Stimulated activated naive CD4-positive, alpha-beta T cell treated with Interleukin-2 at 50 U/mL for 16 hours (primary cell): ENCODE measurements at regions not wholly inside any gene's neighbourhood (a gene's known extent, or its start where the extent isn't known, plus 50 kb on each side); places are given as distances from the start of the nearest gene placed in this dataset.

ENCODE experiments used
- DNase-seq: peaks from one replicate; lab custom pipeline; 2025; lab: John Stamatoyannopoulos, UW

GRCh38 chr2:129709956-129710598 lies 269.4 kb upstream of the RAB6C start:
- DNase-seq: no peak

GRCh38 chr2:129710670-129711495 lies 268.6 kb upstream of the RAB6C start:
- DNase-seq: no peak

- no peak for DNase-seq
Observed at GRCh38 chr2:129711816-129712675, 267.4 kb upstream of the RAB6C start.

- DNase-seq: no peak
Observed at GRCh38 chr2:129712676-129712985, 266.8 kb upstream of the RAB6C start.

GRCh38 chr2:129713337-129713736 lies 266.1 kb upstream of the RAB6C start:
- no peak for DNase-seq

GRCh38 chr2:129716781-129717559 lies 262.5 kb upstream of the RAB6C start:
- no peak for DNase-seq

GRCh38 chr2:129717560-129718130 lies 261.8 kb upstream of the RAB6C start:
- no peak for DNase-seq

GRCh38 chr2:129719335-129719734 lies 260.1 kb upstream of the RAB6C start:
- no peak for DNase-seq

GRCh38 chr2:129720360-129720759 lies 259.1 kb upstream of the RAB6C start:
- DNase-seq: no peak

GRCh38 chr2:129720761-129721160 lies 258.7 kb upstream of the RAB6C start:
- DNase-seq: no peak

- DNase-seq: no peak
Observed at GRCh38 chr2:129721236-129721635, 258.2 kb upstream of the RAB6C start.

GRCh38 chr2:129721846-129722245 lies 257.6 kb upstream of the RAB6C start:
- DNase-seq: no peak

GRCh38 chr2:129722306-129723019 lies 257.0 kb upstream of the RAB6C start:
- DNase-seq: no peak

- no peak for DNase-seq
Observed at GRCh38 chr2:129723277-129724020, 256.0 kb upstream of the RAB6C start.

- no peak for DNase-seq
Observed at GRCh38 chr2:129724021-129724757, 255.3 kb upstream of the RAB6C start.

GRCh38 chr2:129726216-129726615 lies 253.2 kb upstream of the RAB6C start:
- DNase-seq: no peak

- DNase-seq: no peak
Observed at GRCh38 chr2:129727286-129727685, 252.2 kb upstream of the RAB6C start.

GRCh38 chr2:129728035-129728972 lies 251.2 kb upstream of the RAB6C start:
- no peak for DNase-seq
